ENCODE measurements at regions not wholly inside any gene's neighbourhood (a gene's known extent, or its start where the extent isn't known, plus 50 kb on each side); places are given as distances from the start of the nearest gene placed in this dataset.
A peak's percentile ranks its signal among the peaks of the same experiment; 100 is the strongest.

- 88% methylated on average over 24 of the region's 28 CpGs; no CpG with 5 or more reads in 1 of the 2 donors for WGBS, 2 donors (ENCODE audit: low coverage in 1 of 2)
- DNase-seq: no peak
- no peak for TF ChIP-seq POLR2AphosphoS5 (IDR thresholded peaks at IDR 0.05)
- TF ChIP-seq POLR2A (IDR thresholded peaks at IDR 0.05): no peak
- TF ChIP-seq CTCF (IDR thresholded peaks at IDR 0.05): no peak
- no peak for TF ChIP-seq EP300 (IDR thresholded peaks at IDR 0.05; ENCODE audit: low read depth)
- Histone ChIP-seq H3K36me3 (no peaks in the 10 kb centered on the region), H3K27ac (no peak overlapping the region), H3K27me3 (no peaks in the 10 kb centered on the region), H3K9me3 (no peaks in the 10 kb centered on the region), H3K4me3 (no peak overlapping the region), H3K4me1 (no peaks in the 10 kb centered on the region)
- in situ Hi-C loops (cut with MboI; ENCODE audit: low pct_ligation_motif_present in 1 of 4, low pct_unique_long_range_greater_than_20kb in 1 of 4, low sequenced_read_pairs in 3 of 4): no loop called here
- intact Hi-C loops (cut with DNase I; ENCODE audit: low total_unique reads): no loop called here
Observed at GRCh38 chr2:2664989-2665833, 334.1 kb upstream of the MYT1L start.

DNA sequence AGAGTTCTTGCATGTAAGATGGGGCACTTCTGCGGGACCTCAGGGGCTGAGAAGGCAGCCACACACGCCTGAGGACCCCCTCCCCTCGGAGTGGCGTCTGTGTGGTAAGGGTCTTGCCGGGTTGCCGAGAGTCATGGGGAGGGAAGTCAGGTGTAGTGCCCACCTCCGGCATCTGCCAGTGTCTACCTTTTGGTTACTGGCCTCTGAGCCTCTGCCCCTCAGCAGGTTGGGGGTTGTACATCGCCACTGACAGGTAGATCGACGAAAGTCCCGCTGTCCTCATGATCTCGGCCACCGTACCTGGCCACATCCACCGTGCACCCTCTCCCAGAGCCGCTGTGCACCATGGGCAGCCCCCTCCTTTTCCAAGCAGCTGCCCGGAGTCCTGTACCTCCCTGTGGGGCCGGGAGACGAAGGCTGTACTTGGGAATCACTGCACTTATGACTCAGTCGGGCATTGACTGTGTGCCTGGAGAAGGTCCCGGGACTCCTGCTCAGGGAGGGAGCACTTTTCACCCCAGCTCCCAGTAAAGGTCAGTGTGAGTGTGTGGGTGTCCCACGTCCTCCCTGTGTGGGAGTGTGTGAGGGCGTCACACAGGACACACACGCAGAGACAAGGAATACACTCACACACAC lies 332.4 kb upstream of the MYT1L start:
- WGBS, 2 donors (ENCODE audit: low coverage in 1 of 2): 79% methylated on average over 21 of the region's 23 CpGs; no CpG with 5 or more reads in 1 of the 2 donors
- in situ Hi-C loops (cut with MboI; ENCODE audit: low pct_ligation_motif_present in 1 of 4, low pct_unique_long_range_greater_than_20kb in 1 of 4, low sequenced_read_pairs in 3 of 4): no loop called here
- H3K27ac ChIP-seq: no peak overlapping the region
- H3K4me3 ChIP-seq: no peak overlapping the region
- no peaks in the 10 kb centered on the region for H3K36me3 ChIP-seq
- no peaks in the 10 kb centered on the region for H3K9me3 ChIP-seq
- intact Hi-C loops (cut with DNase I; ENCODE audit: low total_unique reads): no loop called here
- H3K27me3 ChIP-seq: no peaks in the 10 kb centered on the region
- no peaks in the 10 kb centered on the region for H3K4me1 ChIP-seq
- no peak for TF ChIP-seq CTCF (IDR thresholded peaks at IDR 0.05)
- TF ChIP-seq POLR2A (IDR thresholded peaks at IDR 0.05): no peak
- TF ChIP-seq EP300 (IDR thresholded peaks at IDR 0.05; ENCODE audit: low read depth): no peak
- TF ChIP-seq POLR2AphosphoS5 (IDR thresholded peaks at IDR 0.05): no peak
- no peak for DNase-seq

DNA sequence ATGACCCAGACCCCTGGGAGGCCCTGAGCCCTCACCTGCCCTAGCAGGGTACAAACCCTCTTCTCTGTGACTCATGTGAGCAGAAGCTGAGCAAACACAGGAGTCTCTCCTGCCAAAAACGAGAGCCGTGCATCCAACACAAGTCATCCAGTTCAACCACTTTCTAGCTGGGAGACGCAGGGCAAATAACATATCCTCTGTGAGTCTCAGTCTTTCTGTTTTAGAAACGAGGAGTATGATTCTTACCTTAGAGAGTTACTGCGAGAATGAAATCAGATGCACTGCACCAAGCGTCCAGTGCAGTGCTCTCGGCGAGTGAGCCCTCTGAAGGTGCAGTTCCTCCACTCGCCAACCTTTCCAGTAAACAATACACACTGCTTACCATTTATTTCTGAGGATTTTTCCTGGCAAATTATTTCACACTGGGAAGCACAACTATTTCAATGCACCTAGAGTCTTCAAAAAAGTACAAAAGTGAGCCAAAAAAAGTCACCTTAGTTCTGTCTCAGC lies 331.8 kb upstream of the MYT1L start:
- intact Hi-C loops (cut with DNase I; ENCODE audit: low total_unique reads): no loop called here

GRCh38 chr2:2662037-2662846 lies 331.2 kb upstream of the MYT1L start:
- no peaks in the 10 kb centered on the region for H3K4me1 ChIP-seq
- intact Hi-C loops (cut with DNase I; ENCODE audit: low total_unique reads) (no loop called here), in situ Hi-C loops (cut with MboI; ENCODE audit: low pct_ligation_motif_present in 1 of 4, low pct_unique_long_range_greater_than_20kb in 1 of 4, low sequenced_read_pairs in 3 of 4) (no loop called here)
- H3K36me3 ChIP-seq: no peaks in the 10 kb centered on the region
- no peaks in the 10 kb centered on the region for H3K9me3 ChIP-seq
- WGBS, 2 donors (ENCODE audit: low coverage in 1 of 2): 56% methylated on average over 18 of the region's 18 CpGs; no CpG with 5 or more reads in 1 of the 2 donors
- no peak overlapping the region for H3K27ac ChIP-seq
- H3K4me3 ChIP-seq: no peak overlapping the region
- no peak for TF ChIP-seq POLR2AphosphoS5 (IDR thresholded peaks at IDR 0.05)
- TF ChIP-seq CTCF (IDR thresholded peaks at IDR 0.05): no peak
- TF ChIP-seq EP300 (IDR thresholded peaks at IDR 0.05; ENCODE audit: low read depth): no peak
- TF ChIP-seq POLR2A (IDR thresholded peaks at IDR 0.05): no peak
- DNase-seq: peak; percentile 11
- H3K27me3 ChIP-seq: no peaks in the 10 kb centered on the region

More for the DNA sequence above, 331.8 kb upstream of the MYT1L start:
- Histone ChIP-seq H3K9me3 (no peaks in the 10 kb centered on the region), H3K27ac (no peak overlapping the region), H3K36me3 (no peaks in the 10 kb centered on the region), H3K27me3 (no peaks in the 10 kb centered on the region), H3K4me3 (no peak overlapping the region), H3K4me1 (no peaks in the 10 kb centered on the region)
- 70% methylated on average over 9 of the region's 9 CpGs; no CpG with 5 or more reads in 1 of the 2 donors for WGBS, 2 donors (ENCODE audit: low coverage in 1 of 2)
- no peak for TF ChIP-seq POLR2AphosphoS5 (IDR thresholded peaks at IDR 0.05)
- in situ Hi-C loops (cut with MboI; ENCODE audit: low pct_ligation_motif_present in 1 of 4, low pct_unique_long_range_greater_than_20kb in 1 of 4, low sequenced_read_pairs in 3 of 4): no loop called here
- DNase-seq: no peak
